ENCODE measurements at regions not wholly inside any gene's neighbourhood (a gene's known extent, or its start where the extent isn't known, plus 50 kb on each side); places are given as distances from the start of the nearest gene placed in this dataset.

DNA sequence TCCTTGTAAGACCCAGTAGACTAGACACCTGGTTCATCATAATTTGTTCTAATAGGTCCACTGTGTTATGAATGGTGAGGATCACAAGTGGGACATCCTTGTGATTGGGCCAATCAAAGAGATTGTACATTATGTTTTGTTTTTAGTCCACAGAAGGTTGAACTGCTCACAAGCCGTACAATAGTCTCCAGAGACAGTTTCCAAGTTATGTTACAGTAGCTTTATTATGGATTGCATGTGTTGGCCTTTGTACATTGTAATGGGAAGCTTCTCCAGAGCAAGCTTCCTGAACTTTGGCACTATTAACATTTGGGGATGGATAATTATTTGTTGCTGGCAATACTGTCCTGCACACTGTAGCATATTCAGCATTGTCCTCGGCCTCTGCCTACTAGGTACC, 86.1 kb downstream of the MAGEB10 start:
- TF ChIP-seq, protein P1, sequence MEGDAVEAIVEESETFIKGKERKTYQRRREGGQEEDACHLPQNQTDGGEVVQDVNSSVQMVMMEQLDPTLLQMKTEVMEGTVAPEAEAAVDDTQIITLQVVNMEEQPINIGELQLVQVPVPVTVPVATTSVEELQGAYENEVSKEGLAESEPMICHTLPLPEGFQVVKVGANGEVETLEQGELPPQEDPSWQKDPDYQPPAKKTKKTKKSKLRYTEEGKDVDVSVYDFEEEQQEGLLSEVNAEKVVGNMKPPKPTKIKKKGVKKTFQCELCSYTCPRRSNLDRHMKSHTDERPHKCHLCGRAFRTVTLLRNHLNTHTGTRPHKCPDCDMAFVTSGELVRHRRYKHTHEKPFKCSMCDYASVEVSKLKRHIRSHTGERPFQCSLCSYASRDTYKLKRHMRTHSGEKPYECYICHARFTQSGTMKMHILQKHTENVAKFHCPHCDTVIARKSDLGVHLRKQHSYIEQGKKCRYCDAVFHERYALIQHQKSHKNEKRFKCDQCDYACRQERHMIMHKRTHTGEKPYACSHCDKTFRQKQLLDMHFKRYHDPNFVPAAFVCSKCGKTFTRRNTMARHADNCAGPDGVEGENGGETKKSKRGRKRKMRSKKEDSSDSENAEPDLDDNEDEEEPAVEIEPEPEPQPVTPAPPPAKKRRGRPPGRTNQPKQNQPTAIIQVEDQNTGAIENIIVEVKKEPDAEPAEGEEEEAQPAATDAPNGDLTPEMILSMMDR (IDR thresholded peaks at IDR 0.05): no peak
- no peak for TF ChIP-seq POLR2A (IDR thresholded peaks at IDR 0.05)

Data from heart left ventricle (tissue), 13 donors.